GM19438 (cell line): ENCODE measurements at regions not wholly inside any gene's neighbourhood (a gene's known extent, or its start where the extent isn't known, plus 50 kb on each side); places are given as distances from the start of the nearest gene placed in this dataset.
"Not testable (repeated sequence)": the region's sequence is repeated elsewhere in the genome, so short reads cannot be mapped to it uniquely, and the experiment has no call there.

Experiments used
- ATAC-seq: cut with Tn5 transposase; IDR thresholded peaks from one replicate; pipeline ENCODE4 v1.9.1; 2021; ENCODE audit warnings: low read depth; ENCODE audit not compliant: unreplicated experiment

- ATAC-seq = no peak
These were observed 887.5 kb downstream of the DIPK2A start for GRCh38 chr3:144859161-144859560.

GRCh38 chr3:144864646-144865045, 893.0 kb downstream of the DIPK2A start:
- no peak for ATAC-seq

GRCh38 chr3:144865948-144866347, 894.3 kb downstream of the DIPK2A start:
- ATAC-seq = no peak

GRCh38 chr3:144866476-144866875, 894.9 kb downstream of the DIPK2A start:
- no peak for ATAC-seq

GRCh38 chr3:144868506-144868905, 896.9 kb downstream of the DIPK2A start:
- no peak for ATAC-seq

GRCh38 chr3:144873066-144873465, 901.4 kb downstream of the DIPK2A start:
- ATAC-seq = no peak

- ATAC-seq = no peak
These were observed 903.6 kb downstream of the DIPK2A start for GRCh38 chr3:144875211-144875610.

- no peak for ATAC-seq
These were observed 905.7 kb downstream of the DIPK2A start for GRCh38 chr3:144877356-144877755.

- ATAC-seq = no peak
These were observed 908.1 kb downstream of the DIPK2A start for GRCh38 chr3:144879701-144880100.

- no peak for ATAC-seq
These were observed 922.4 kb downstream of the DIPK2A start for GRCh38 chr3:144893980-144894379.

- no peak for ATAC-seq
These were observed 923.0 kb downstream of the DIPK2A start for GRCh38 chr3:144894576-144894975.

- ATAC-seq = no peak
These were observed 928.7 kb downstream of the DIPK2A start for GRCh38 chr3:144900366-144900765.

- not testable (repeated sequence) for ATAC-seq
These were observed 936.0 kb downstream of the DIPK2A start for GRCh38 chr3:144907581-144907980.

- ATAC-seq = no peak
These were observed 941.3 kb downstream of the DIPK2A start for GRCh38 chr3:144912968-144913367.

GRCh38 chr3:144915202-144915601, 943.6 kb downstream of the DIPK2A start:
- ATAC-seq = no peak

- ATAC-seq = no peak
These were observed 950.1 kb downstream of the DIPK2A start for GRCh38 chr3:144921710-144922109.

- no peak for ATAC-seq
These were observed 951.6 kb downstream of the DIPK2A start for GRCh38 chr3:144923046-144923775.

- ATAC-seq = no peak
These were observed 958.8 kb downstream of the DIPK2A start for GRCh38 chr3:144930431-144930830.

GRCh38 chr3:144931590-144931989, 960.0 kb downstream of the DIPK2A start:
- no peak for ATAC-seq

- ATAC-seq = no peak
These were observed 970.6 kb downstream of the DIPK2A start for GRCh38 chr3:144942093-144942837.

- no peak for ATAC-seq
These were observed 971.2 kb downstream of the DIPK2A start for GRCh38 chr3:144942838-144943197.

GRCh38 chr3:144947895-144948294, 976.3 kb downstream of the DIPK2A start:
- no peak for ATAC-seq
